Fibroblast of the conjunctiva (primary cell): ENCODE measurements at regions not wholly inside any gene's neighbourhood (a gene's known extent, or its start where the extent isn't known, plus 50 kb on each side); places are given as distances from the start of the nearest gene placed in this dataset.
A peak's percentile ranks its signal among the peaks of the same experiment; 100 is the strongest.

Source experiments
- DNase-seq: peaks from one replicate; pipeline ENCODE4 v3.0.0-alpha.2; 2010; ENCODE audit warnings: low read depth

DNA sequence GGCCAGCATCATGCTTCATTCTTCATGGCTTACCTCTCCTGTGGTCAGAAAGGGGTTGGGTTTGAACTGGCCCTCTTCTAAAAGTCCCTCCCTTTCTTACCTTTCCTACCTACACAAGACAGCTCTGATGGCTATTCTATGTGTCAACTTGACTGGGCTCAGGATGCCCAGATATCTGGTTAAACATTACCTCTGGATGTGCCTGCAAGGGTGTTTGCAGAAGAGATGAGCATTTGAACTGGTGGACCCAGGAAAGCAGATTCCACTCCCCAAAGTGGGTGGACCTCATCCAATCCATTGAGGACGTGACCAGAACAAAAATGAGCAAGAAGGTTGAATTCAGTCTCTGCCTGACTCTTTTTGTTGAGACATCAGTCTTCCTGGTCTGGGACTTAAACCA is 79.0 kb upstream of the TCF7L2 start:
- no peak for DNase-seq

DNA sequence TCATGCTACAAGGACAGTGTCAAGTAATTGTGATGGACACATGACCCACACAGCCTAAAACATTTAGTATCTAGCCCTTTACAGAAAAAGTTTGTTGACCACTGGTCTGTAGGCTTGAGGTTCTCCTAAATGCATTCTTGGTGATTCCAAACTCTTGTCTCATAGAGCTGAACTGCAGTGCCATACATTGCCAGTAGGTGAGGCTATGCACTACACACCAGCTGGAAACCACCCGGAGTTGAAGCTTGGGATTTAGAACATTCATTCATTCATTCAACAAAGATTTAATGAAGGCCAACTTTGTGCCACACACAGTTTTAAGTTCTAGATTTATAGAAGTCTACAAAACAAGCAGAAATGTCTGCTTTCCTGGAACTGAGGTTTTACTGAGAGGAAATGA is 77.3 kb upstream of the TCF7L2 start:
- no peak for DNase-seq

DNA sequence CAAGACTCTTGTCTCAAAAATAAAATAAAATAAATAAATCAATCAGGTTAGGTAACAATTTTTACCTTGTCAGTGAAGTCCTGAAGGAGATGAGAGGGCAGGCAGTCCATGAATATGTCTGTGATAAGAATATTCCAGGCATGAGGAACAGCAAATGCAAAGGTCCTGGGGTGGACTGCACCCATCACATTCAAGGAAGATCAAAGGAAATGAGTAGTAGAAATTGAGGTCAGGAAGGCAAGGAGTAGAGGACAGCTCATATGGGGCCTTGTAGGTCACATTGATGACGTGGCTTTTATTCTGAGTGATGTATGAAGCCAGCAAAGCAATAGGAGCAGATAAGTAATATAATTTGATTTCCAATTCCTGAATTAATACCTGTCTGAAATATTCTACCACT is 76.5 kb upstream of the TCF7L2 start:
- DNase-seq = no peak

DNA sequence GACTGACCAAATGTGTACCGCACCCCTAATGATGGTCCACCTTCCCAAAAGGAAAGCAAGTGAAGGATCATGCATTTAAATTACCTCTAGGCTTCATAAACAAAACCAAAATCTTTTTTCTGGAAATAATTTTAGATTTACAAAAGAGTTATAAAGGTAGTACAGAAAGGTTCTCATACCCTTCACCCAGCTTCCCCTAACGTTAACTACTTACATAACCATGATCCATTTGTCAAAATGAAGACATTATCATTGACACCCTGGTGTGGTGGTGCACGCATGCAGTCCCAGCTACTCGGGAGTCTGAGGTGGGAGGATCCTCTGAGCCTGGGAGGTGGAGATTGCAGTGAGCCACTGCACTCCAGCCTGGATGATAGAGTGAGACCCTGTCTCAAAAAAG is 75.1 kb upstream of the TCF7L2 start:
- DNase-seq = no peak

DNA sequence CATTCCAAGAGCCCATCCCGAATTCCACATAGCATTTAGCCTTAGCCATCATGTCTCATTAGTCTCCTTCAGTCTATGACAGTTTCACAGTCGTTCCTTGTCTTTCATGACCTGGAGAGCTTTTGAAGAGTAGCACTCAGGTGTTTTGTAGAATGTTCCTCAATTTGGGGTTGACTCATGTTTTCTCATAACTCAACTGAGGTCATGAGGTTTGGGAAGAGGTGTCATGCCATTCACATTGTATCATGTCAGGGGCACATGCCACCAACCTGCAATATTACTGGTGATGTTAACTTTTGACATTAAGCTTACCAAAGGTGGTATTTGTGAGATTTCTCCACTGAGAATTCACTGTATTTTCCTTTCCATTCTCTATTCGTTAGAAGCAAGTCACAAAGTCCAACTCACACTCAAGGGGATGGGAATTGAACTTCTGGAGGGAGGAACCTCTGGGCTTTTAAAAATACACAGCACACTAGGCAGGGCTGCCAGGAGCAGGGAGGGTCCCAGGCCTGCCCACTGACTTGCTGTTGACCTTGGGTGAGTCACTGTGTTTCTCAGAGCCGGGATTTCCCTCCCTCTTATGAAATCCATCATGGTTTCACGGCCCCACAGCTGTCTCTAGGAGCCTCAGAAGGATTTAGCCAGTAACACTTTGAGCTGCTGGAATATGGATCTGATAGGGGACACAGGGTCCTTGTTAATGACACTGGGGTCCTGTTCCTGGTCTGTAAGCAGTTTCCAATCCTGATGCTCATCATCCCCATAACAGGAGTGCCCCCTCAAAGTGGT is 74.4 kb upstream of the TCF7L2 start:
- peak; percentile 55 for DNase-seq

DNA sequence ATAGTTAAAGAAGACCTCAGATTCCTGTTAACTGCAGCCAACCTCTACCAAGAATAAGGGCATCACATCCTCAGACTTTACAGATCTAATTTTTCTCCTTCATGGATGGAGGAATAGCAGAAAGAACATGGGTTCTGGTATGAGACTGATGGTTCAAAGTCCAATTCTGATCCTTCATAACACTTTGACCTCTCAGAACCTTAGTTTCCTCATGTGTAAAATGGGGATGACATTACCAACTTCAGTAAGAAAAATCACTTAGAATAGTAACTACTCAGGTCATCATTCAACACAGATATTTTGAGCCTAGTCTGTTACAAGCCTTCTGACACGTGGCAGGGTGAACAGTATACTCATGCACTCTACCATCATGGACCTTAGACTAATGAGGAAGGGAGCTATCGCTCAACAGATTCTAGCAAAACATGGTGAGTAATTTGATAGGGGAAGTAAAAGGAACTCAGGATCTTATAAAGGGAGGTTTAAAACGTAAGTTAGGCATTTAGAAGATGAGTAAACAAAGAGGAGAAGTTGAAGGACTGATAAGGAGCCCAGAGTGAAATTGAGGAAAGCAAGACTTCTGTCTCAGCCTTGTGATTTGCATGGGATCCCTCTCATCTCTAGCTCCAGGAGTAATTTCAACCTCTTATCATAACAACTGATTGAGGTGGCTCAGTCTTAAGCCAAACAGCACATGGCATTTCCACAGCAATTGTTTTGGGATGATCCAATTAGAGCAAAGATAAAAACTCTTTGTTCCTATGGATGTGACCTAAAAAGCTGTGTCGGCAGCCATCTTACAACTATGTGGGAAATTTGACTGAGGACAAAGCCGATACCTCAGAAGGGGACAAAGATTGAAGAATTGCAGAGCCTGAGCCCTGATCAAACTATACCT is 69.2 kb upstream of the TCF7L2 start:
- DNase-seq = no peak

DNA sequence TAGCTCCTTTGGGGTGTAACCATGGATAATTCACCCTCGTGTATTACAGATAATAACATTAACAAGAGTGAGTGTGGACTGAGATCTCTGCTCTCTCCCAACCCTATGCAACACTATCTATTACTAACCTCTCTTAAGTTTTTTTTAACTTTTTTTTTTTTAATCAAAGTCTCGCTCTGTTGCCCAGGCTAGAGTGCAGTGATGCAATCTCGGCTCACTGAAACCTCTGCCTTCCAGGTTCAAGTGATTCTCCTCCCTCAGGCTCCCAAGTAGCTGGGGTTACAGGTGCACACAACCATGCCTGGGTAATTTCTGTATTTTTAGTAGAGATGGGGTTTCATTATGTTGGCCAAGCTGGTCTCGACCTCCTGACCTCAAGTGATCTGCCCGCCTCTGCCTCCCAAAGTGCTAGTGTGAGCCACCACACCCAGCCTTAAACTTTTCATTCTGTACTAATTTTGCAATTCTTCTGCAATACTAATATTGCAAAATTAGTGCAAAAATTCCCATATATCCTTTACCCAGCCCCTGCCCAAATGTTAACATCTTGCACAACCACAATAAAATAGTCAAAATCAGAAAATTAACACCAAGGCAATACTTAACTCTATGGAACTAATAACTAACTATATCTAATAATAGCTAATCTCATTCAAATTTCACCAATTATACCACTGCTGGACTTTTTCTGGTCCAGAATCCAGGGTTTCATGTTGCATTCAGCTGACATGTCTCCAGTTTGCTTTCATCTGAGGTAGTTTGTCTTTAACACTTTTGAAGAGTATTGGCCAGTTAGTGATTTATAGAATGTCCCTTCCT is 66.5 kb upstream of the TCF7L2 start:
- no peak for DNase-seq

DNA sequence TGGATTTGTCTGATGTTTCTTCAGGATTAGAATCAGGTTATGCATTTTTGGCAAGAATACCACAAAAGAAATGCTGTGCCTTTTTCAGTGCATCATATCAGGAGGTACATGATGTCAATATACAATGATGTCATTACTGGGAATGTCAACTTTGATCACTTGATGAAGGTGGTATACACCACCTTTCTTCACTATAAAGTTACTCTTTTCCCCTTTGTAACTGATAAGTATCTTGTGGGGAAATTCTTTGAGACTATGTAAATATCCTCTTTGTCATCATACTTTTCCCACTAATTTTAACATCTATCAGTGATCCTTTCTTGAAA is 65.9 kb upstream of the TCF7L2 start:
- no peak for DNase-seq

DNA sequence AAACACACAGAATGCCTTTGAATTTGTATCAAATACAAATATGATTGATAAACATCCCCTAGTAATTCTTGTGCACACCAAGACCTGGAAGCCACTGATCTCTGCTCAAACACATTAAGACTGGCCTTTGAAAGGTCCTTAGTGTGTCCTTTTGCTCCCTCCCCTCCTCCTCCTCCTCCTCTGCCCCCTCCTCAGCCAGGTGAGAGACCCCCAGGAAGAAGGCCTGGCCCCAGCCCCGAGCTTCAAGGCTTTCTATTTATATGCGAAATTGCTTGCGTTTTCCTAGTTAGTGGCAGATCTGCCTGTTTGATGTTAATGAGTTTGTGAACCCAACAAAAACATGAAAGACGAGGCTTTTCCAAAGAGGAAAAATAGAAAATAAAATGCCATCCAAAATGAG is 63.6 kb upstream of the TCF7L2 start:
- no peak for DNase-seq

DNA sequence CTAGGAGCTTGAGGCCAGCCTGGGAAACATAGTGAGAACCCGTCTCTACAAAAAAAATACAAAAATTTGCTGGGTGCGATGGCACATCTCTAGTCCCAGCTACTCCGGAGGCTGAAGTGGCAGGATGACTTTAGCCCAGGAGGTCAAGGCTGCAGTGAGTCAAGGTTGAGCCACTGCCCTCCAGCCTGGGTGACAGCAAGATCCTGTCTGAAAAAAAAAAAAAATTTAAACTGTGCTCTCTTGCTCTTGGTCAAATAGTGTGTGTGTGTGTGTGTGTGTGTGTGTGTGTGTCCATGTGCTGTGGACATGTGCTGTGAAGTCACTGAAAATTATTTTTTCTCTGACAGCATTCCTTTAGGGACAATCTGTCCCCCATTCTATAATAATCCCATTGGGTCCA is 62.1 kb upstream of the TCF7L2 start:
- DNase-seq = no peak

DNA sequence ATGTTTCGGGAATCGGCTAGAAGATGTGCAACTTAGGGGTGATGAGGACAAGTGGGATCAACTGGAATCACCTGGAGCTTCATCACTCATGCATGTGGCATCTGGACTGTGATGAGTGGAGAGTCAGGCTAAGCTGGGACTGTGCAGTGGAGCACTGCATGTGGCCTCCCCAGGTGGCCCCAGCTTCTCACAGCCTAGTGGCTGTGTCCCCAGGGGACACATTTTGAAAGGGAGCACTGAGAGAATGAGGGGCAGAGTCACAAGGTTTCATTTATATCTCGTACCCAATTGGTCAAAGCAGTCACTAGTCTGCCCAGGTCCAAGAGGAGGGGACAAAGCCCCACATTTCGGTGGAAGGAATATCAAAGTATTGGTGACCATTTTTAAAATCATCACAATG is 54.8 kb upstream of the TCF7L2 start:
- DNase-seq = no peak

DNA sequence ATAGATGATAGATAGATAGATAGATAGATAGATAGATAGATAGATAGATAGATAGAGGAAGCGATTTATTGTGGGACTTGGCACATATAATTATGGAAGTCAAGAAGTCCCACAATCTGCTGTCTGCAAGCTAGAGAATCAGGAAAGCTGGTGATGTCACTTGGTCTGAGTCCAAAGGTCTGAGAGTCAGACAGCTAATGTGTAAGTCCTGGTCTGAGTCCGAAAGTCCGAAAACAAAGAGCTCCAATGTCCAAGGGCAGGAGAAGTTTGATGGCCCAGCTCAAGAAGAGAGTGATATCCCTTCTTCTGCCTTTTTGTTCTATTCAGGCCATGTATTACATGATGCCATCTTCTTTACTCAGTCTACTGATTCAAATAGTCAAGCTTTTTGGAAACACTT is 53.8 kb upstream of the TCF7L2 start:
- DNase-seq = no peak

DNA sequence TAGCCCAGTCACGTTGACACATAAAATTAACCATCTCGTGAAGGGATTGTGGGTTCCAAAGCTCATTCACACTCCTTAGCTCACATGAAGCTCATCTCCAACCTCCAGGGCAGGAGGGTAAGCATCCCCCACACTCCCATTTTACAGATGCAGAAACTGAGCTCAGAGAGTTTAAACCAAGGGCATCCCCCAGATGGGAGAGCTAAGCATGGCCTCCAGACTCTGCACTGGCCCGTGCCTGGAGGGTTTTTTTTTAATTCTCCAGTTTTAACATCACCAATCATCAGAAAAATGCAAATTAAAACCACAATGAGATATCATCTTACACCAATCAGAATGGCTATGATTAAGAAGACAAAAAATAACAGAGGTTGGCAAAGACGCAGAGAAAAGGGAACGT is 53.3 kb upstream of the TCF7L2 start:
- no peak for DNase-seq

DNA sequence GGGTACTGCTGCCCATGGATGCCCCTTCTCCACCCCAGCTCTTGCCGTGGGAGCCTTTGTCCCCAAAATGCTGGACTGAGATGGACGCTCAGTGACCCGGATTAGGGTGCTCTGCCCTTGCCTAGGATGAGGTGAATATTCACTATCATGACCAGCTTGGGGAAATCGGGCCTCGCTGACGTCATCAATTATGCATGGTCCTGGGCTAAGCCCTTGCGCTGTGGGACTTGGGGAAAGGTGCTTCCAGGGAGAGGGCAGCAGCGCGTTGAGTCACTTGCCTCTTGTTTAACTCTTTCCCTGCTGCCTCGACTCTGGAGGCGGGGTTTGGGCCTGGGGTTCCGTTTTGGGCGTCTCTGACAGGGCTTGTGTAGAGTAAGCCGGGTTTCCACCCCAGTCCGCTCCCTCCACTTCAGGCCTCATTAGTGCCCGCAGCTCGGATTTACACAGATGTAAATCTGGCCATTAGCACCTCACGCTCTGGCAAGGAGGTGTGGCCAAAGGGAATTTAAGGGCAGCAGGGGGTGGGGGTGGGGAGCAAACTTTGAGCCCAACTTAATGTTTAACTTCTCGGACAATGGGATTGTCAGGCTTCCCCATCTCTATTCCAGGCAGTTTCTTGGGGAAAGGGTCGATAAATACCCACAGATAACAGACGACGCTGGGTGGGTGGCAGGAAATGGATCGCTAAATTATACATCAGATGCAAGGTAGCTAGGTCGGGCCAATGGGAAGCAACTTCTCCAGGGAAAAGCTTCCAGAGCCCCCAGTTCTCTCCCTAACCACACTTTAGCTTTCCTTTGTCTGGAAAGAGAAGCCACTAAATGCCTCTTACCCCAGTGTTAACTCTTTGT is 51.3 kb upstream of the TCF7L2 start:
- DNase-seq = peak; percentile 29

DNA sequence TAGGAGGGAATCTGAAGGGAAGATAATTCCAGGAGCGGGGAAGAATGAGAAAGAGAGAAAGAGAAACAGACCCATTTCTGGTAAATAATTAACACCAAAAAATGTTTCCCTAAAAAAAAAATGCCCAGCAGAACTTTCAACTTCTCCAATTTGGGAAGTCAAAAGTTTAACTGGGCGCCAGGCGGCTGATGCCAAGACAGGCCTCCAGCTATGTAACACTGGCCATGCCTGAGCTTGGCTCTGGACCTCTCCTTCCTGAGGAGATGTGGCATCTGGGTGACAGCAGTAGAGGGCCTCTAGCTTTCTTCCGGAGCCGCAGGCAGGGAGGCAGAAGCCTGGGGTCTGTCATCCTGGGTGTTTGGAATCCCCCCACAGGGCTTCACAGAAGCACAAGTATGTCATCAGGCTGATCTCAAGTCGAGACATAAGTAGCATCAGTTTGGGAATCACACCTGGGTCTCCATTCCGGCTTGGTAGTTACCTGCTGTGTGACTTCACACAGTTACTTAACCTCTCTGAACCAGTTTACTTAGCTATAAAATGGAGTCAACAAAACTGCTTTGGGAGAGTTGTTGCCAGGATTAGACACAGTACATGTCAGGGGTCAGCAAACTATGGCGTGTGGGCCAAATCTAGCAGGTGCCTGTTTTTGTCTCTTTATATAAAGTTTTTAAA is 50.5 kb upstream of the TCF7L2 start:
- no peak for DNase-seq
